ENCODE measurements at regions not wholly inside any gene's neighbourhood (a gene's known extent, or its start where the extent isn't known, plus 50 kb on each side); places are given as distances from the start of the nearest gene placed in this dataset.

- H3K27ac ChIP-seq (replicated peaks) = no peak overlapping the region
- TF ChIP-seq POLR2AphosphoS5 (IDR thresholded peaks at IDR 0.05; ENCODE audit: low read depth) (no peak), SPI1 (IDR thresholded peaks at IDR 0.05; ENCODE audit: borderline replicate concordance, low read depth) (no peak), CTCF (IDR thresholded peaks at IDR 0.05; ENCODE audit: insufficient read depth, low read length) (no peak), REST (IDR thresholded peaks at IDR 0.05; ENCODE audit: insufficient replicate concordance, low read depth) (no peak), GABPA (IDR thresholded peaks at IDR 0.05; ENCODE audit: low read depth) (no peak)
- no peak for DNase-seq (ENCODE audit: low read depth in 1 of 2, low spot score in 1 of 2)
- H3K27me3 ChIP-seq (ENCODE audit: insufficient read depth, poor library complexity, severe bottlenecking) = no peaks in the 10 kb centered on the region
- H3K4me3 ChIP-seq (replicated peaks; ENCODE audit: insufficient read depth, low read length) = no peak overlapping the region
These were observed 301.6 kb downstream of the HLX start for GRCh38 chr1:221180704-221181368.

- Histone ChIP-seq H3K4me3 (replicated peaks; ENCODE audit: insufficient read depth, low read length) (no peak overlapping the region), H3K27ac (replicated peaks) (no peak overlapping the region), H3K27me3 (ENCODE audit: insufficient read depth, poor library complexity, severe bottlenecking) (no peaks in the 10 kb centered on the region)
- peak; percentile 91 for TF ChIP-seq SPI1 (IDR thresholded peaks at IDR 0.05; ENCODE audit: borderline replicate concordance, low read depth)
- no peak for TF ChIP-seq POLR2AphosphoS5 (IDR thresholded peaks at IDR 0.05; ENCODE audit: low read depth)
- DNase-seq (ENCODE audit: low read depth in 1 of 2, low spot score in 1 of 2) = peak; percentile 43 to 65
These were observed 303.7 kb downstream of the HLX start for GRCh38 chr1:221182791-221183533.

- Histone ChIP-seq H3K27me3 (ENCODE audit: insufficient read depth, poor library complexity, severe bottlenecking) (no peaks in the 10 kb centered on the region), H3K27ac (replicated peaks) (no peak overlapping the region), H3K4me3 (replicated peaks; ENCODE audit: insufficient read depth, low read length) (no peak overlapping the region)
- no peak for DNase-seq (ENCODE audit: low read depth in 1 of 2, low spot score in 1 of 2)
- TF ChIP-seq GABPA (IDR thresholded peaks at IDR 0.05; ENCODE audit: low read depth) (no peak), REST (IDR thresholded peaks at IDR 0.05; ENCODE audit: insufficient replicate concordance, low read depth) (no peak), SPI1 (IDR thresholded peaks at IDR 0.05; ENCODE audit: borderline replicate concordance, low read depth) (no peak), CTCF (IDR thresholded peaks at IDR 0.05; ENCODE audit: insufficient read depth, low read length) (no peak), POLR2AphosphoS5 (IDR thresholded peaks at IDR 0.05; ENCODE audit: low read depth) (no peak)
These were observed 305.0 kb downstream of the HLX start for GRCh38 chr1:221184131-221184794.

GRCh38 chr1:221187174-221187573 is 307.9 kb downstream of the HLX start:
- no peak overlapping the region for H3K4me3 ChIP-seq (replicated peaks; ENCODE audit: insufficient read depth, low read length)
- H3K27me3 ChIP-seq (ENCODE audit: insufficient read depth, poor library complexity, severe bottlenecking) = no peaks in the 10 kb centered on the region
- no peak overlapping the region for H3K27ac ChIP-seq (replicated peaks)
- TF ChIP-seq GABPA (IDR thresholded peaks at IDR 0.05; ENCODE audit: low read depth) = no peak
- TF ChIP-seq CTCF (IDR thresholded peaks at IDR 0.05; ENCODE audit: insufficient read depth, low read length) = no peak
- no peak for TF ChIP-seq POLR2AphosphoS5 (IDR thresholded peaks at IDR 0.05; ENCODE audit: low read depth)
- TF ChIP-seq REST (IDR thresholded peaks at IDR 0.05; ENCODE audit: insufficient replicate concordance, low read depth) = no peak
- TF ChIP-seq SPI1 (IDR thresholded peaks at IDR 0.05; ENCODE audit: borderline replicate concordance, low read depth) = no peak
- DNase-seq (ENCODE audit: low read depth in 1 of 2, low spot score in 1 of 2) = peak in 1 of 2 experiments; percentile 43
